GM19328 (cell line): ENCODE measurements at regions not wholly inside any gene's neighbourhood (a gene's known extent, or its start where the extent isn't known, plus 50 kb on each side); places are given as distances from the start of the nearest gene placed in this dataset.
"Not testable (repeated sequence)": the region's sequence is repeated elsewhere in the genome, so short reads cannot be mapped to it uniquely, and the experiment has no call there.

Source experiments
- ATAC-seq: cut with Tn5 transposase; IDR thresholded peaks from one replicate; pipeline ENCODE4 v1.9.1; 2021; ENCODE audit warnings: mild to moderate bottlenecking, moderate library complexity; ENCODE audit not compliant: unreplicated experiment

- no peak for ATAC-seq
Observed at GRCh38 chr11:127994736-127995135, 592.6 kb downstream of the ETS1 start.

- ATAC-seq = no peak
Observed at GRCh38 chr11:127993788-127994187, 593.6 kb downstream of the ETS1 start.

DNA sequence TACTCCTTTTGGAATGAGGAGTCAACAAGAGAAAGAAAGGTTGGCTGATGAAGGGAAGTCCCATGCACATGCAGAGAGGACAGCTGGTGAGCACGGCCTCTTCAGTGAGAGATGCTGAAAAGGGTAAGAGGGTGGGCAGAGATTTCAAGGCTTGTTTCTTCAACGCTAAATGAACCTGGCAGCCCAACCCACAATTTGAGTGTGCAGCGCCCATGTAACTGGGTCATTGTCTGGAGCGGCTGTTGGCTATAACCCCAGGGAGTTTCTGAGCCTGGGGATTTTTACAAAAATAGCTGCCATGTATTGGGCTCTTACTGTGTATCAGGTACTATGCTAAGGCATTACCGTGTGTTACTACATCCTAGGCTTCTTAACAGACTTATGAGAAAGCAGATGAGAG, 594.1 kb downstream of the ETS1 start:
- no peak for ATAC-seq

GRCh38 chr11:127986073-127986472, 601.3 kb downstream of the ETS1 start:
- no peak for ATAC-seq

DNA sequence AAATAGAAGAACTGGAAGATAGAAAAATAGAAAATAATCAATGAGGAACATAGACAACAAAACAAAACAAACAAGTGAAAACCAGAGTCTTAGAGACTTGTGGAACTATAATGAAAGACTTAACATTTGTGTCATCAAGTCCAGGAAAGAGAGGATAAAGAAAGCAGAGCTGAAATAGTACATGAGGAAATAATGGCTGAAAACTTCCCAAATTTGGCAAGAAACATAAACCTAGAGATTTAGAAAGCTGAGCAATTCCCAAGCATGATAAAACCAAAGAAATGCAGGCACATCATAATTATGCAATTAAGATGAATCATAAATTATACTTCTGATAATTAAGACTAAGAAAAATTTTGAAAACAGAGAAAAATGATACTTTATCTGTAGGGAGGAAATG, 614.5 kb downstream of the ETS1 start:
- no peak for ATAC-seq

DNA sequence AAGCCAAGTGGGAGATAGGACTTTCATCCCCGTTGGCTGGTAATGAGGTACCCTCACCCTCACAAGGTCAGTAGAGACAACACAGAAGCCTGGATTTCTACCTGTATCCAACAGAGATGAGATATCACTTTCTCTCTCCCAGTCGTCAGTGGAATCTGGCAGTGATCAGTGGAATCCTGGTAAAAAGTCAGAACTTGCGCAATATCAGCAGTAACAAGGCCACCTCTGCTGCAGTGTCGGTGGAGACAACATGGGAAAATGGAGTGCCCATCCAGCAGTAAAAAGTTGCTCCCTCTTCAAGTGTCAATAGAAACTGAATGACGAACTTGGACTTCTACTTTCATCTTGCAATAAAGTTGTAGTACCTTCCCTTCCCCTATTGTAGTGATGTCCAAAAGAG, 615.9 kb downstream of the ETS1 start:
- ATAC-seq = no peak

DNA sequence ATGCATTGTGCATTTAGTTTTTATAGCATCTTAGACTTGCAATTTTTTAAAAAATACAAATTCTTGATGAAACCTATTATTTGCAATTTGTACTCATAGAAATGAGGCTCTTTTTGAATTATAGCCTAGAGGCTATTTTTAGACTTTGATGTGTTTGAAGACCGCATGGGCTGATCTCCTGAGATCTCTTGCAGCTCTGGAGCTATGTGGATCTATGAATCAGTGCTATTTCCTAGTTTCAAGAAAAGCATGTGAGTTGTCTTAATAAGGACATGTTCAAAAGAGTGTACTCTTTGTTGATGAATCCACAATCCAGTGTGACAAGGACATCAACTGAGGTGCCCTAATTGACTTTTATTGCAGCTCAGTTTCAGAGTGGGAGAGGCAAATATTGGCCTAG, 620.5 kb downstream of the ETS1 start:
- ATAC-seq = no peak

- ATAC-seq = no peak
Observed at GRCh38 chr11:127965939-127966668, 621.3 kb downstream of the ETS1 start.

- ATAC-seq = no peak
Observed at GRCh38 chr11:127962416-127962815, 624.9 kb downstream of the ETS1 start.

DNA sequence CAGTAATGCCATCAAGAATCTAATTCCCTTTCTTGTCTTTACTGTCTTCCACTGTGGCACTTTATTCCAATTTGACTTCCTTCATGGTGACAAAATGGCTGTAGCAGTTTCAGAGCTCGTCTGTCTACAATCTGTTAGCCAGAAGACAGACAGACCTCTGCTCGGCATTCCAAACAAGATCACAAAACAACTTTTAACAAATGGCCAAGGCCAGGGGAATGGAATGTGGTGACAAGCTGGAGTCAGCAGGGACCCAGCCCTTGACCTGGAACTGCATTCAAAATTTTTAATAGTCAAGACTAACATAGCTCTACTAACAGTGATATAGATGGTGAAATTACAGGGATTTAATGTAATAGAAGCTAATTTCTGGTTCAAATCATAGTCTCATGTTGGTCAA, 637.2 kb downstream of the ETS1 start:
- no peak for ATAC-seq

- ATAC-seq = no peak
Observed at GRCh38 chr11:127943763-127944162, 643.6 kb downstream of the ETS1 start.

- ATAC-seq = no peak
Observed at GRCh38 chr11:127943152-127943551, 644.2 kb downstream of the ETS1 start.

DNA sequence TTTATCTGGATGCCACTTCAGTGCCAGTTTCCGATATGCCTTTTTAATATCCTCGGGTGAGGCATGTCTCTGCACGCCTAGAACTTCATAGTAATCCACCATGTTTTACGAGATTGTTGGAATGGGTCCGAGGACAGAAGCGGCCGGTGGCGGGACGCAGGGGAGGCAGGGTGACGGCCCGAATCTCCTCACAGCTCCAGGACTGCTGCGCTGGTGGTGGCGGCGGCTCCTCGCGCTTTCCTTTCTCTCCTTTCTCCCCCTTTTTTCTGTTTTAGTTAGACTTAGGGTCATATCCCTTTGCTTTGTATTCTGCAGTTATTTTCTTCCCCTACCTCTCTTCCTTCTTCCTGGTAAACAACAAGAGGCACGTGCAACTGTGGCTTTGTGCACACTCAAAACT, 645.8 kb downstream of the ETS1 start:
- ATAC-seq = not testable (repeated sequence)

DNA sequence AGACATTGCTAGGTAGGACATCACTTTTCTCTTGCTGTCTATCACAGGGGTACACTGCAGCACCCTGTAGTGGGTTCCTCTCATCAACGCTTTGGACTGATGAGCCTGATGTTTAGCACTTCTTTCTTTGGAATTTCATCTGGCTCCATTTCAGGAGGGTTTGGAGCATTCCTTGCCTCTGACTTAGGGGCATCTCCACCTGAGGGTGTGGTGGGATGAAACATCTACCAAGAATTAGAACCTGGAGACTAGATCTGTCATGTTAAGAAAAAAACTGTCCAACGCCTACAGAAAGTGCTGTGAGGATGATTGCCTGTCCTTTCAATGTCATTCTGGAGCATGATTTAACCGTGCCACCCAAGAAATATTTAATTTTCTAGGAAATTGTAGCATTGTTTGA, 648.4 kb downstream of the ETS1 start:
- ATAC-seq = no peak

GRCh38 chr11:127935081-127935480, 652.3 kb downstream of the ETS1 start:
- ATAC-seq = no peak

GRCh38 chr11:127933961-127934360, 653.4 kb downstream of the ETS1 start:
- not testable (repeated sequence) for ATAC-seq

DNA sequence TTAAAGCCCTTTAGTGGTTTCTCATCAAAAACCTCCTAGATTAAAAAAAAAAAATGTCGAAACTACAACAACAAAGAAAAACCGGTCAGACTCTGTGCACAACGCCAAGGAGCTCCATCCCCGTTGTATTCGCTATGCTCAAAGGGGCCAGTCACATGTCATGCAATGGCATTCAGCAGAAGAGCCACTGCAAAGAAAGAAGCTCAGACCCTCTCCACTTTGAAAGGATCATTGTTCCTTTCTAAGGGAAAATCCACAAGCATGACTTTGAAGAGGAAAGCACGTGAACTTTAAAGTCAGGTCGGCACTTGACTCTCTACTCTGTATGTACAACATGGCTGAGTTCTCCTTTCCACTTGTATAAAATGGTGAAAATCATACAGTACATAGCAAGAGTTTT, 655.6 kb downstream of the ETS1 start:
- no peak for ATAC-seq

DNA sequence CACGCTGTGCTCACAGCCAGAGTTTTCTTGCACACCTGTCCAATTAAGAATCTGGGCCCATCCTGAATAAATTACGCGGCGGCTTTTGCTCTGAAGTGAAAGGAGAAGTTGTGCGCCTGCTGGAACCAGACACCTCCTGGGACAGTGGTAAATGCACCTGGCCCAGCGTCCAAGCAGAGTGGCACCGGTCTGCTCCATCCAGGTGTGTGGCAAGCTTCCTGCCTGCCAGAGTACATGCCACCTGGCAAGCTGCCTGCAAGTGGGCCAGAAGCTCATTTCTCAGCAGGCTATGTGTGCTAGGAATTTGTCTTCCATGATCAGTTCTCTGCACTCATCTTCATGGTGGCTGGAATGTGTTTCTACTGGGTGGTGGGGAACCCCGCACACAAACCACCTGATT, 660.6 kb downstream of the ETS1 start:
- ATAC-seq = no peak

- no peak for ATAC-seq
Observed at GRCh38 chr11:127925475-127925874, 661.9 kb downstream of the ETS1 start.

GRCh38 chr11:127919206-127920000, 668.0 kb downstream of the ETS1 start:
- ATAC-seq = no peak

- ATAC-seq = no peak
Observed at GRCh38 chr11:127902382-127902781, 685.0 kb downstream of the ETS1 start.
